Subcutaneous abdominal adipose tissue (tissue), 5 donors: ENCODE measurements at regions not wholly inside any gene's neighbourhood (a gene's known extent, or its start where the extent isn't known, plus 50 kb on each side); places are given as distances from the start of the nearest gene placed in this dataset.

ENCODE experiments used
- H3K27ac ChIP-seq: one replicate; pipeline ENCODE4 v1.7.0; 2013; ENCODE audit warnings: low read depth, mild to moderate bottlenecking, inconsistent platforms, low read length, moderate library complexity
- H3K27me3 ChIP-seq, 5 donors: one replicate each; pipeline ENCODE4 v1.7.0; 2013; ENCODE audit warnings: low read length in 5 of 5, inconsistent platforms in 1 of 5; ENCODE audit not compliant: control insufficient read depth in 5 of 5, insufficient read depth in 4 of 5
- H3K36me3 ChIP-seq, 5 donors: one replicate each; pipeline ENCODE4 v1.7.0; 2013; ENCODE audit warnings: low read length in 5 of 5; ENCODE audit not compliant: control insufficient read depth in 5 of 5, insufficient read depth in 5 of 5
- H3K4me1 ChIP-seq, 5 donors: one replicate each; pipeline ENCODE4 v1.7.0; 2013; ENCODE audit warnings: low read length in 5 of 5, mild to moderate bottlenecking in 3 of 5, moderate library complexity in 1 of 5; ENCODE audit not compliant: control insufficient read depth in 5 of 5, insufficient read depth in 5 of 5
- H3K4me3 ChIP-seq, 5 donors: one replicate each; pipeline ENCODE4 v1.7.0; 2013; ENCODE audit warnings: low read length in 5 of 5, low read depth in 1 of 5
- H3K9ac ChIP-seq, 5 donors: one replicate each; pipeline ENCODE4 v1.7.0; 2013; ENCODE audit warnings: low read length in 5 of 5, mild to moderate bottlenecking in 4 of 5, moderate library complexity in 3 of 5
- H3K9me3 ChIP-seq, 5 donors: one replicate each; pipeline ENCODE4 v1.7.0; 2013; ENCODE audit warnings: low read length in 5 of 5; ENCODE audit not compliant: control insufficient read depth in 5 of 5
- donor health status: healthy.
- donor health status: healthy.
- donor health status: healthy.
- donor health status: healthy.
- donor health status: healthy.

GRCh38 chr4:96189761-96190160 is 349.9 kb downstream of the PDHA2 start:
- Histone ChIP-seq H3K4me1 (no peaks in the 10 kb centered on the region), H3K9me3 (no peaks in the 10 kb centered on the region), H3K27me3 (no peaks in the 10 kb centered on the region), H3K36me3 (no peaks in the 10 kb centered on the region), H3K9ac (no peak overlapping the region), H3K27ac (no peak overlapping the region), H3K4me3 (no peak overlapping the region)

- Histone ChIP-seq H3K4me1 (no peaks in the 10 kb centered on the region), H3K4me3 (no peak overlapping the region), H3K27ac (no peak overlapping the region), H3K27me3 (no peaks in the 10 kb centered on the region), H3K9ac (no peak overlapping the region), H3K36me3 (no peaks in the 10 kb centered on the region), H3K9me3 (no peaks in the 10 kb centered on the region)
These were observed 353.2 kb downstream of the PDHA2 start for GRCh38 chr4:96193061-96193460.

GRCh38 chr4:96194993-96195392 is 355.1 kb downstream of the PDHA2 start:
- Histone ChIP-seq H3K4me1 (no peaks in the 10 kb centered on the region), H3K9me3 (no peaks in the 10 kb centered on the region), H3K27ac (no peak overlapping the region), H3K9ac (no peak overlapping the region), H3K27me3 (no peaks in the 10 kb centered on the region), H3K36me3 (no peaks in the 10 kb centered on the region), H3K4me3 (no peak overlapping the region)

GRCh38 chr4:96205143-96205936 is 365.4 kb downstream of the PDHA2 start:
- no peak overlapping the region for H3K9ac ChIP-seq
- no peak overlapping the region for H3K4me3 ChIP-seq
- H3K9me3 ChIP-seq, result no peaks in the 10 kb centered on the region
- no peaks in the 10 kb centered on the region for H3K36me3 ChIP-seq
- no peaks in the 10 kb centered on the region for H3K27me3 ChIP-seq
- no peak overlapping the region for H3K27ac ChIP-seq
- no peaks in the 10 kb centered on the region for H3K4me1 ChIP-seq

GRCh38 chr4:96227515-96227914 is 387.6 kb downstream of the PDHA2 start:
- Histone ChIP-seq H3K36me3 (no peaks in the 10 kb centered on the region), H3K9ac (no peak overlapping the region)

GRCh38 chr4:96228463-96228862 is 388.6 kb downstream of the PDHA2 start:
- H3K4me1 ChIP-seq, result no peaks in the 10 kb centered on the region
- H3K27me3 ChIP-seq, result no peaks in the 10 kb centered on the region
- peaks cover 0 to 3% (median 0%) of the 10 kb centered on the region in 5 donors for H3K9me3 ChIP-seq
- H3K4me3 ChIP-seq, result no peak overlapping the region
- H3K36me3 ChIP-seq, result no peaks in the 10 kb centered on the region
- H3K9ac ChIP-seq, result no peak overlapping the region
- H3K27ac ChIP-seq, result no peak overlapping the region

More at GRCh38 chr4:96227515-96227914, 387.6 kb downstream of the PDHA2 start:
- Histone ChIP-seq H3K27me3 (no peaks in the 10 kb centered on the region), H3K9me3 (no peaks in the 10 kb centered on the region), H3K27ac (no peak overlapping the region), H3K4me1 (no peaks in the 10 kb centered on the region), H3K4me3 (no peak overlapping the region)

GRCh38 chr4:96240041-96240440 is 400.1 kb downstream of the PDHA2 start:
- no peaks in the 10 kb centered on the region for H3K27me3 ChIP-seq
- H3K4me1 ChIP-seq, result no peaks in the 10 kb centered on the region
- H3K9ac ChIP-seq, result no peak overlapping the region
- no peak overlapping the region for H3K4me3 ChIP-seq
- H3K36me3 ChIP-seq, result no peaks in the 10 kb centered on the region
- H3K27ac ChIP-seq, result no peak overlapping the region
- H3K9me3 ChIP-seq, result peaks cover 0 to 10% (median 7%) of the 10 kb centered on the region in 5 donors

GRCh38 chr4:96241819-96242218 is 401.9 kb downstream of the PDHA2 start:
- Histone ChIP-seq H3K27ac (no peak overlapping the region), H3K4me1 (no peaks in the 10 kb centered on the region), H3K4me3 (no peak overlapping the region)

GRCh38 chr4:96247096-96247495 is 407.2 kb downstream of the PDHA2 start:
- H3K9ac ChIP-seq, result no peak overlapping the region
- H3K36me3 ChIP-seq, result no peaks in the 10 kb centered on the region
- H3K4me1 ChIP-seq, result no peaks in the 10 kb centered on the region
- H3K27me3 ChIP-seq, result no peaks in the 10 kb centered on the region
- no peak overlapping the region for H3K27ac ChIP-seq
- H3K4me3 ChIP-seq, result no peak overlapping the region
- H3K9me3 ChIP-seq, result peaks cover 0 to 3% (median 0%) of the 10 kb centered on the region in 5 donors

More at GRCh38 chr4:96241819-96242218, 401.9 kb downstream of the PDHA2 start:
- Histone ChIP-seq H3K9me3 (peaks cover 0 to 12% (median 4%) of the 10 kb centered on the region in 5 donors), H3K27me3 (no peaks in the 10 kb centered on the region), H3K9ac (no peak overlapping the region), H3K36me3 (no peaks in the 10 kb centered on the region)

GRCh38 chr4:96248225-96248624 is 408.3 kb downstream of the PDHA2 start:
- no peaks in the 10 kb centered on the region for H3K4me1 ChIP-seq
- no peak overlapping the region for H3K27ac ChIP-seq
- H3K9ac ChIP-seq, result no peak overlapping the region
- H3K36me3 ChIP-seq, result no peaks in the 10 kb centered on the region
- H3K4me3 ChIP-seq, result no peak overlapping the region
- no peaks in the 10 kb centered on the region for H3K27me3 ChIP-seq
- peaks cover 0 to 3% (median 0%) of the 10 kb centered on the region in 5 donors for H3K9me3 ChIP-seq
